GM19463 (cell line): ENCODE measurements at regions not wholly inside any gene's neighbourhood (a gene's known extent, or its start where the extent isn't known, plus 50 kb on each side); places are given as distances from the start of the nearest gene placed in this dataset.
A peak's percentile ranks its signal among the peaks of the same experiment; 100 is the strongest.
"Not testable (repeated sequence)": the region's sequence is repeated elsewhere in the genome, so short reads cannot be mapped to it uniquely, and the experiment has no call there.

Experiments
- ATAC-seq: cut with Tn5 transposase; IDR thresholded peaks from one replicate; pipeline ENCODE4 v1.9.1; 2021; ENCODE audit warnings: mild to moderate bottlenecking, moderate library complexity; ENCODE audit not compliant: unreplicated experiment

DNA sequence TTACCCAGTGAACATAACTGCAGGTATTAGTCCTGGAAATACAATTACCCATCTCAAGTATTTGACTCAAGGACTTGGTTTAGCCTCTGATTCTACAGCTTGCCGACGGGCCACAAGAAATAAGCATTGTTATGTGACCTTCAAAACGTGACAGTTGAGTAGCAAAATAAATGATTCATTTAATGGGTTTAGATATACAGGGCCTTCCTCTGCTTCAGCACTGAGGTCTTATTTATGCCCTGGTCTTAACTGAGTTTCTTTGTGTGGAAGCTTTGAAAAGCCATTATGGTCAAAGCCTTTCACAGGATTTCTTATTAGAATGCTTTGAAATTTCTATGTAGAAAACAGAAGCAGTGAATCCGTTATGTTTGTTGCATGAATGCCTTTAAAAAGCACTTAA, 899.2 kb upstream of the API5 start:
- ATAC-seq, result no peak

DNA sequence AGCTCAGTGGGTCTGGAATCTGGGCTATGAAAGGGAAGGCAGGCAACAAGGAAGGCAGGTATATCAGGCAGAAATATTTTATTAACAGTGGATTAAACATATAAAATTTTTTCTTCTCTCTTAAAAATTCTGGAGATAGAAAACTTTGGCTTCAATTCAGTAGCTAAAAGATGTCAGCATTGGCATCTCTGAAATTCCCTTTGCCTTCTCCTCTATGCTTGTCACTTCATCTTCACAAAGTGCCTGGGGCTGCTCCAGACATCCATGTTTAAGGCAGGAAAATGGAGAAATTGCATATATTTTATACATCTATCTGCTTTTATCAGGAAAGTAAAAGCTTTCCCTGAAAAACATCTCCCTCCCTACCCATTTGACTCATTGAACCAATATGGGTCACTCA, 894.1 kb upstream of the API5 start:
- ATAC-seq, result no peak

DNA sequence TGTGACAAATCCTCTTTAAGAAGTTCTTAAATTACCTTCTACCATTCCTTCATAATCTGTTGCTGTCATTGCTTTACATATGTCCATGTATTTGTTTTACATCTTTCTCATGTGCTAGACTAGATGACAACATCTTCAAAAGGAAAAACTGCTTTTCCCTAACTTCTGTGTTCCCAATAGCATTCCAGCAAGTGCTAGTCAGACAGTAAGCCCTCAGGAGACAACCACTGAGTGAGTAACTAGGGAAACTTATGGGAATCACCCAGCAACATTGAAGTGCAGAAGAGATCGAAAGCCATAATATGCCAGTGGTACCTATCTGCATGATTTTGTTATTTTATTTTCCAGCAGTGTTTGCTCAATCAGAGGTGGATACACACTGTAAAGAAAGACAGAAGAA, 889.7 kb upstream of the API5 start:
- ATAC-seq, result no peak

GRCh38 chr11:42434911-42435310, 876.9 kb upstream of the API5 start:
- not testable (repeated sequence) for ATAC-seq

DNA sequence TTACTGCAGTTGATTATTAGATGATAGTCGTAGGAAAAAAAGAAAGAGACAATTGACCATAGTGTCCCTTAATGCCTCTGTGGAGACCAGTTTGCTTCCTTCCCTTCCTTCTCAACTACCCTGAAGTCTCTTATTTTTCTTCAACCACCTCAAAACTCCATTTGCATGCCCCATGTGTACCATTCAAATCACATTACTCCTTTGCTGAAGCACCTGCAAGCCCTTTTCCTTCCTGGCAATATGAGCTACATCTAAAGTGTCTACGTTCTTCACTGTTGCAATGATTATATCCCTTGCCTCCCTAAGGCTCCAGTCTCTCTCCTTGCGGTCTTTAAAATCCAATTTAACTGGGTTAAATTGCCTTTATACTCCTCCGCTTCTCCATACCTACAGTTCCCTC, 867.4 kb upstream of the API5 start:
- no peak for ATAC-seq

DNA sequence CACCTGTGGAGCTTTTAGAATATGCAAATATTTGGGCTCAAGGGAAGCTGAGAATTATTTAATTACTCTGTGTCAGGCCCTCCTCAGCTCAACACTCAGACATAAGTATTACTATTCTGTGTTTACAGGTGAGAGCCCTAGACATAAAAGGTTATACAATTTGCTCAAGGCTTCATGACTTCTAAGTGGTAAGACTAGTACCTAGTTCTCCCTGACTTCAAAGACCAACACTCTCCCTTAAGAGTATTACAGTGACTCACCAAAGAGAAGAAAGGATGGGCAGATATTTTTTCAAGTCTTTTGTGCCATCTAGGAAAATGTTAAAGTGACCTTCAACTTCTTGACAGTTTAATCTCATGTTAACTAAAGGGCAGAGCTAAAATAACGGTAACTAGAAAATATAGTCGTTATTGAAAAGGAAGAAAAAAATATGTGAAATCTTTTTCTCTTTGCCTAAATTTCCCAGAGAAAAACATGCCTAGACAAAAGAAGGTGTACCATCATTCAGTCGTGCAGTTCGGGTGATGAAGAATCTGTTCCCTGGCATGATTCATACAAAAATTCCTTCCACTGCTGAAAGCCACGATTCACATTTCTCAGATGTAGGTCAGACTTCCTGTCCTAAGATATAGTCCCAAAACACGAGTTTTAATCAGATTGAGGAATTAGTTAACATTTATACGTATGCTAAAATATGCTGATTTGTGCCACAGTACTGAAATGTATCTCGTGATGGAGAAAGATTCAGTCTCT, 849.1 kb upstream of the API5 start:
- ATAC-seq, result no peak

DNA sequence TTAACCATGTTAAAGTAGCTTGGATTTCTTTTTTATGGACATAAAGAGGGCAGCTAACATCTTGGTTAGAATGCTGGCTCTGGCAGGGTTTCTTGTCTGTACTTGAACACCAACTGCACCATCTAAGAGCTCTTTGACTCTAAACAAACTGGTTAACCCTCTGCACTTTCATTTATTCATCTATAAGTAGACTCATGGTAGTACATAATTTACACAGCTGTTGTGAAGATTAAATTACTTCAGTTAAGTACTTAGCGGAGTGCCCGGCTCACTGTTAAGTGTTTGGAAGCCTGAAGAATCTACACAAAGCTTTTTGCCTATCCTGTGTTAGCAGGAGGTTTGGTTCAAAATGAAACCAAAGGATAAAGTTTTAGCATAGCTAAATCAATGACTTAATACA, 846.2 kb upstream of the API5 start:
- ATAC-seq, result no peak

GRCh38 chr11:42473106-42473505, 838.7 kb upstream of the API5 start:
- ATAC-seq, result no peak

DNA sequence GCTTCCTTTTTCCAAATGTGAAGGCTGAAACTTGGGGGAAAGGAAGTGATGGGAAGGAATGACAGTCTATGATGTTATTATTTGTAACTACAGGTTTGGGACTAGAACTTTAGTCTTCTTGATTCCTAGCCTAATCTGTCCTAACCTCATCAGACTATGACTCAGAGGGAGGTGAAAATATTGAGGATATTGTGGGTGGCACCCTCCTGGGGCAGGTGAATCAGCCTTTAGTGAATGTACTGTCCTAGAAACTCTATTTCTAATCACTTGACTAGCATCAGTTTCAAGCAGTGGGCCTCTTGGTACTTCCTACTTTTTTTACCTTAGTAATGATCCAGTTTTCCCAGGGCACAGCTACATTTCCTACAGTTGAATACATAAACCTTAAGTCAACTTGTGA, 829.0 kb upstream of the API5 start:
- no peak for ATAC-seq

DNA sequence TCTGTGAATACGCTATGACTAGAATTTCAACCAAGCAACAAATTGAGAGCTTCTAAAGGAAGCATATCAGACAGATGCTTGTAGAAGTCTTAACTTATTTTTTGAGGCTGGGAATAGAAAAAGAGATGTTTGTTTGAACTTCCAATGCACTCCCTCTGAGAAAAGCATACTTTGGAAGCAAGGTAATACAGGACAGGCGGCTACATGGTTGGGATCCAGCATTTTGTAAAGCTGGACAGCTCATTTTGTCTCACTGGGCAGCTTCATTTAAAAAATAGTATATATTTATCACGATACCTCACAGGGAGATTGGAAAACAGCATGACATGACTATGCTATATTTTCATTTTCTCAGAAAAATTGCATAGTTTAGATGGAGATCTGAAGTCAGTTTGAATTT, 821.3 kb upstream of the API5 start:
- no peak for ATAC-seq

- no peak for ATAC-seq
These were observed 817.3 kb upstream of the API5 start for GRCh38 chr11:42494459-42494858.

DNA sequence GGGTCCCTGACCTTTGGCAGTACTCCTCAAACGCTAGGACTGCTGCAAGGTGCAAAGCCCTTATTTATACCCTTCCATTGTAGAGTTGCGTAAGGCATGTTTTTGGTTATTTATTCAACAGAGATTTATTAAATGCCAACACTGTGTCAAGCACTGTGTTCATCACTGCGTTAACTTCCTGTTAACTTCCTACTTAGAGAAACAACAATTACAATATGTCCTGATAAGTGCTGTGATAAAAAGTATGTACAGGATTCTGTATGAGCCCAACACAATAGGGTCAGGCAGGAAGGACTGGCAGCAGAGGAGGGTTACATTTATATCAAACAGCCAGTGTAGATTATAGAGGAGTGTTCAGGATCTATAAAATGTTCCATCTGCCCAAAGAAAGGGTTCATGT, 812.8 kb upstream of the API5 start:
- no peak for ATAC-seq

- no peak for ATAC-seq
These were observed 809.6 kb upstream of the API5 start for GRCh38 chr11:42502151-42502550.

- ATAC-seq, result no peak
These were observed 789.8 kb upstream of the API5 start for GRCh38 chr11:42521994-42522393.

DNA sequence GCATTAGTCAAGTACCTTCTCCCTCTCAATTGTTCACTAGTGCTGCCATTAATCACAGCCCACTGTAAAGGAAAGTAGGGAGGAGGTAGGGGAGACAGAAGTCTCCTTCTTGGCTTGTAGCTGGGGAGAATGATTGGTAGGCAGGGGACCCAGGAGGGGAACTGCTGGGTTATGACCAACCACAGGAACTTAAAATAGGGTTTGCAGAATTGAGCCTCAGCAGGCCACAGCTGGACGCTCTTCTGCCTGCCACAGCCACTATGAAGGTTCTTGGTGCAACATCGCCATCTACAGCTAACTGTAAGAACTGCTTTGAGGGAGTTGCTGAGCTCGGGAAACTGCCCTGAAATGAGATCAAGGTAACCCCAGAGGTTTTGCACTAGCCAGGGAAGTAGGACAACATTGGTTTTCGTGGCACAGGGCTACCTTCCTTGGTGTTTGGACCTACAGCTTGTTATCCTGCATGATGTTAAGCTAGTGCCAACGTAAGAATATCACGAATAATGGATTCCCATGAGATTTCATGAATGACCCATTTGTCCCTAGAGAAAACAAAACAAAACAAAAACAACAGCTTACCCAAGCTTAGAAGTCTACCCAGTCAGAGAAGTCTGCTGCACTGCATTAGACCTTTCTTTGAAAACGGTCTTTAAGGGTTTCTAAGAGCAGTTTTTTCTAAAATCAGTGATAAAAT, 787.1 kb upstream of the API5 start:
- ATAC-seq, result peak; percentile 98

DNA sequence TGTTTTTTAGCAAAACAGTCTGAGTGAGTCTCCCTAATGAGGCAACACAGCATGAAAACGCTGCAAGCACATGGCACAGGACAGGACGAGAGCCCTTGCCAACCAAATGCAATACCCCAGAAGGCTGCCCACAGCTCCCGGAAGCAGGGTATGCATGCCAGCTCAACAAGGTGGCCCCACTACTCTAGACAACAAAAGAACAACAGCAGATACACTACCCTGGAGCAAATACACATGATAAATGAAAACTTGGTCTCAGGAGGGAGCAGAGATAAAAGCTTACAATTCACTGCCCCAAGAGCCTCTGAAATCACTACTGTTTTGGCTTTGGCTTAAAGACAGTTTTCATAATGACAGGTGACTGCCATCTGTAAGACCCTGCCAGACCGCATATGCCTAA, 785.4 kb upstream of the API5 start:
- ATAC-seq, result no peak

DNA sequence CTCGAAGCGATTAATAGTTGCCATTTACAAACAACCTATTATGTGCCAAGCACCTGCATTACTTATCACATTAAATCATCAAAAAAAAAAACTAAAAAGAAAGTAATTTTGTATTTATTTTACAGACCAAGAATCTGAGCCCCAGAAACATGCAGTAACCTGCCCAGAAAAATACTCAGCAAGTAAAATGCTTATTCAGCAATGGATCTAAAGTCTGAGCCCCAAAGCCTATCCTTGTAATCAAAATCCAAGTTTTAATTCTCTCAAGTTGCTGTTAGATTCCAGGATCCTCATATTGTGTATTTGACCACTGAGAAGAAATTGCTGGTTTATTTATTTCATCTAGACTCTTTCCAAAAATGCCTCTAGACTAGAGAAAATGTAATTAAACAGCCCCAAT, 783.3 kb upstream of the API5 start:
- no peak for ATAC-seq

DNA sequence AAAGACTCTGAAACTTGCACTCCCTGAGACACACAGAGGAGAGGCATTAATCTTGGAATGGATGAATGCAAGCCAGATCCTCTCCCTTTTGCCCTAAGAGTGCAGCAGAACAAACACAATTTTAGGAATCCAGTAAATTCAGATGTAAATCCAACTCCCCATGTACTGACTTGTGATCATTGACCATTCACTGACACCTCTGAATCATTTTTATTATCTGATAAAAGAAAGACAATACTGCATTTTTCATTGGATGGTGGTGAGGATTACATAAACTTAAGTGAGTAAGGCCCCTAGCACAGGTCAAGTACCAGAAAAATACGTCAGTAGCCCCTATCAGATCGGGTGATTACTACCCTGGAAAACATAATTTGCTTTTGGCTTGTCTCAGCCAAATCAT, 782.9 kb upstream of the API5 start:
- ATAC-seq, result no peak

GRCh38 chr11:42536611-42537360, 775.0 kb upstream of the API5 start:
- ATAC-seq, result no peak

DNA sequence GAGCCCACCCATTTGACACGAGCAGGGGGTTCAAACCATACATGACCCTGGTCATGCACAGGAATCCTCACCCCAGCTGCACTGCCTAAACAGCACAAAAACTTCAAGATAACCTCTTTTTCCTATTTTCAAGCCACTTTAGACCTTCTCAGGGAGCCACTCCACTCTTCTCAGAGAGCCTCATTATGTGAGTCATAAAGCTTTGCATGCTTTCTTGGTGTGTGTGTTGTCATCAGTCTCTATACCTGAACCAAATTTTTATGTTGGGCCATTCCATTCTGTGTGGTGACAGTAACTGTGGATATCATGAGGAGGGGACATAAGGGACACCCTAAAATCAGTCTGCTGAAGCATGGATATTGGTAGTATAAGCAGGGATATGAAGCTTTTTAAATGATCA, 769.5 kb upstream of the API5 start:
- no peak for ATAC-seq

- ATAC-seq, result no peak
These were observed 767.9 kb upstream of the API5 start for GRCh38 chr11:42543844-42544419.

DNA sequence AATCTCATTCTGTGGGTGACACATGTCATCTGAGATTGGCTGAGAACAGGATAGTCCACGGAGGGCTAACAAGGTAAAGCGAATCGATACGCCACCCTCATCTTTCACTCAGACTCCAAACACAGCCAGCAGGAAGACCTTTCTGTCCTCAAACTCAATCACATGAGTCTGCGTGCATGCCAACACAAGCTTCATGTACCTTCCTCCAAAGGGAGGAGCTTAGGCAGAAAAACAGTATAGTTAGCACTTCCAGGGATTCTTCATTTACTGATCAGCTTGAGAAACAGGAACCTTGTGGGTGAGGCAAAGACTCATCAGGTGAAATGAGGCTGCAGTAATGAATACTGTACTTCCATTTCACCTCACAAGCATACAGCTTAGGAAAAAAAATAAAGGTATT, 767.1 kb upstream of the API5 start:
- ATAC-seq, result no peak
